ENCODE measurements at regions not wholly inside any gene's neighbourhood (a gene's known extent, or its start where the extent isn't known, plus 50 kb on each side); places are given as distances from the start of the nearest gene placed in this dataset.

DNA sequence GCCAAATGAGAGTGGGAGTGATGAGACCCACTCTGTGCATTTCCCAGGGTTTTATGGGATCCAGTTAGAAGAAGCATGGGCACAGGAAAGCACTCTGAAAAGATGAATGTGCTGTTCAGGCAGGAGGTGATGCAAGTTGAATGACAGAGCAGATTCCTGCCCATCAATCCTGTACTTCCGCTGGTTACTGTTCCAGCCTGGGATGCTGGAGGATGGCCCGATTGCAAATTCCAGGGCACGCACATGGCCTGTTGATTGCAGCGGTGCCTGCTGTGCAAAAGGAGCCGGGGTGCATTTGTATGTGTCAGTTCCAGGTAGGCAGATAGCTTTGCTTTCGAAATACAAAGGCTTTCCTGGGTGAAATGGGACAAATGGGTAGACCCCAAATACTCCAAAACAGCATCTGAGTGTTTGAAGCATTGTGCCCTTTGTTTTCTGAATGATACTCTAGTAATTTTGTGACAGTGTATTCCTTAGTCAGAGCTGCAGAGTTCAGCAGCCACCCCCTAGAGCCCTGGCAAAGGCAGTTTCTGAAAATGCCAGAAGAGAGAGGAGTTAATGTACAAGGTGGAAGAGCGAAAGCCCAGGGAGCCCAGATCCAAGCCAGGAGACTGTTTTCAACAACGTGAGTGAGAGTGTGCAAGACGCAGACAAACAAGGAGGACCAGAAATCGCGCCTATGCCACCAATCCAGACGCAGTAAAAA, 454.2 kb upstream of the CLINT1 start:
- no peaks in the 10 kb centered on the region for H3K79me2 ChIP-seq (ENCODE audit: low read length)
- H3K9me2 ChIP-seq (replicated peaks; ENCODE audit: insufficient read depth, low read length) = no peaks in the 10 kb centered on the region
- H3K9ac ChIP-seq (ENCODE audit: low read length) = no peak overlapping the region
- no peak for DNase-seq
- H3K36me3 ChIP-seq (ENCODE audit: insufficient read depth, low read length) = no peaks in the 10 kb centered on the region
- no peak overlapping the region for H3K4me3 ChIP-seq (ENCODE audit: low read length)
- H3K4me1 ChIP-seq (ENCODE audit: low read length) = peaks cover 4% of the 10 kb centered on the region
- H3K27me3 ChIP-seq (ENCODE audit: low read length) = no peaks in the 10 kb centered on the region
- H3K4me2 ChIP-seq (ENCODE audit: low read depth, low read length, poor library complexity, severe bottlenecking) = no peak overlapping the region
- no peaks in the 10 kb centered on the region for H4K20me1 ChIP-seq (ENCODE audit: insufficient read depth, low read depth, low read length)
- no peaks in the 10 kb centered on the region for H3K9me3 ChIP-seq (ENCODE audit: low read length)
- no peak overlapping the region for H3K27ac ChIP-seq (ENCODE audit: low read length)
- no peak overlapping the region for H2AFZ ChIP-seq (ENCODE audit: low read length)

DNA sequence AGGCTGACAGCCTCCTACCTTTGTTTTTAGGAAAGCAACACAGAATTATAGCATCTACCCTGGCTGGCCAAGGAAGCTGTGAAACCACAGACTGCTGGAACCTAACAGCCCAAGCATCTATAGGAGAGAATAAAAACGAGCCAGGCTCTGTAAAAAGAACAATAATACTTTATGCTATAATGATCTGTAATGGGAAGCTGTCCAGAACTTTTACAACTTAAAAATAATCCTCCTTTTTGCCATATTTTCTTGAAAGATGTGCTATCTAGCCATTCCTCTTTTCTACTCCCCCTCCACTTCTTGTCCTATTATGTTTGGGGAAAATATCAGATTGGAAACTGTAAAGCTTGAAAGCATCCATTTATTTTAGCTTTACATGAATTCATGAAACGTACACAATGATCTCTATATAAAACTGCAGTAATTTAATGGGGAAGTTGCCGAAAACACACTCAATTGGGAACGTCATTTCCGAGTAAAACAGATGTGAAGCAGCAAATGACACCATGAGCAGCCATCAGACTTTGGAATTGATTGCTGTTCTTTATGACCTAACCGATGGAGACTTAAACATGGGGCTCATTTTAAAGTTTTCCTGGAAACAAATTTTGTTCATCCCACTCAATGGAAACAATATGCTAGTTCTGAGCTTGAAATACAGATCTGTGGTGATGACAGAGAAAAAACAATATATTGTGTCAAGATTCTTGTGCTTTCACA, 450.3 kb upstream of the CLINT1 start:
- Histone ChIP-seq H3K9ac (ENCODE audit: low read length) (no peak overlapping the region), H3K9me3 (ENCODE audit: low read length) (no peaks in the 10 kb centered on the region), H3K4me1 (ENCODE audit: low read length) (no peaks in the 10 kb centered on the region), H4K20me1 (ENCODE audit: insufficient read depth, low read depth, low read length) (no peaks in the 10 kb centered on the region), H3K36me3 (ENCODE audit: insufficient read depth, low read length) (no peaks in the 10 kb centered on the region), H3K27ac (ENCODE audit: low read length) (no peak overlapping the region), H3K9me2 (replicated peaks; ENCODE audit: insufficient read depth, low read length) (no peaks in the 10 kb centered on the region), H3K27me3 (ENCODE audit: low read length) (no peaks in the 10 kb centered on the region), H2AFZ (ENCODE audit: low read length) (no peak overlapping the region), H3K4me3 (ENCODE audit: low read length) (no peak overlapping the region), H3K79me2 (ENCODE audit: low read length) (no peaks in the 10 kb centered on the region), H3K4me2 (ENCODE audit: low read depth, low read length, poor library complexity, severe bottlenecking) (no peak overlapping the region)
- no peak for DNase-seq

DNA sequence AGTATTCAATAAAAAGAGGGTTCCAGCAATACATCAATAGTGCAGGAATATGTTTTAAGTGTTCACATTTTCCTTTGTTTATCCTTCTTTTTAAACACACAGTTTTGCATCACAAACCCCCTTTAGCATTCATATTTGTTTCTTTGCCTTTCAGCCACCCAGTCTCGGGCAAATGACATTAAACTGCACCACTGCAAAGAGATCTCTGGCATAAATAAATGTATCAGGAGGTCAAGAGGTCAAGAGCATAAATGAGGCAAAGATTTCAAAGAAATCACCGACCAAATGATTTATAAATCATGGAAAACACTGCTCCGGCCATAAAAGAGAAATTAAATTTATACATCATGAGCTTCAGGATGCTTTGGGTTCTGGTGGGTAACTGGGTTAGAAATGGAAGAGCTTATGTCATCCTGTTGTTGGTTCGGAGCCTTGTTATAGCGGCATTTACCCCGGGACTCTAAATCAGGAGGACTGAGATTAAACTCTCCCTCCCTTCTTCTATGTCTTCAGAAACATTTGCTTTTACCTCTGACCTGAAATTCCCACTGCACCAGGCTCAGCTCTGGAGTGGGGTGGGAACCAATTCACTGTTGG, 449.6 kb upstream of the CLINT1 start:
- no peak overlapping the region for H2AFZ ChIP-seq (ENCODE audit: low read length)
- H3K4me2 ChIP-seq (ENCODE audit: low read depth, low read length, poor library complexity, severe bottlenecking) = no peak overlapping the region
- no peaks in the 10 kb centered on the region for H3K9me2 ChIP-seq (replicated peaks; ENCODE audit: insufficient read depth, low read length)
- H3K9ac ChIP-seq (ENCODE audit: low read length) = no peak overlapping the region
- no peak overlapping the region for H3K4me3 ChIP-seq (ENCODE audit: low read length)
- H3K27me3 ChIP-seq (ENCODE audit: low read length) = no peaks in the 10 kb centered on the region
- no peaks in the 10 kb centered on the region for H3K79me2 ChIP-seq (ENCODE audit: low read length)
- H3K9me3 ChIP-seq (ENCODE audit: low read length) = no peaks in the 10 kb centered on the region
- no peak overlapping the region for H3K27ac ChIP-seq (ENCODE audit: low read length)
- DNase-seq = no peak
- H4K20me1 ChIP-seq (ENCODE audit: insufficient read depth, low read depth, low read length) = no peaks in the 10 kb centered on the region
- no peaks in the 10 kb centered on the region for H3K36me3 ChIP-seq (ENCODE audit: insufficient read depth, low read length)
- no peaks in the 10 kb centered on the region for H3K4me1 ChIP-seq (ENCODE audit: low read length)

DNA sequence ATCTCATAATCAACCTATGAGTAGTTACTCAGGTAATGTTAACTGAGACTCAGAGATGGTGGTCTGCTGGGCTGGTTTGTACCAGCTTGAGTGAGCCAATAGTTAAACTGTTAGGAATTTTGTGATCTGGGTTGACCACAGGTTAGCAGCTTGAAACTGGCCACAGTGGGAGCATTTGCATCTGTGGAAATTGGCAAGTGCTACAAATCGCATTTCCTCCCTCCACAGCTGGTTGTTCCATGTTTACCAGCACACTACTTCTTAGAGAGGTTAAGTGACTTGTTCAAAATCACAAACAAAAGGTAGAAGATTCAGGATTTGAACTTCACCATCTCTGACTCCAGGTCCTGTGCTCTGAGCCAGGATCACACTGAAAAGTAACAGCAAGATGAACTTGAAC, 446.9 kb upstream of the CLINT1 start:
- no peak overlapping the region for H3K9ac ChIP-seq (ENCODE audit: low read length)
- no peaks in the 10 kb centered on the region for H3K9me2 ChIP-seq (replicated peaks; ENCODE audit: insufficient read depth, low read length)
- H2AFZ ChIP-seq (ENCODE audit: low read length) = no peak overlapping the region
- no peak overlapping the region for H3K4me2 ChIP-seq (ENCODE audit: low read depth, low read length, poor library complexity, severe bottlenecking)
- no peak overlapping the region for H3K27ac ChIP-seq (ENCODE audit: low read length)
- H3K4me3 ChIP-seq (ENCODE audit: low read length) = no peak overlapping the region
- H3K4me1 ChIP-seq (ENCODE audit: low read length) = no peaks in the 10 kb centered on the region
- no peaks in the 10 kb centered on the region for H3K27me3 ChIP-seq (ENCODE audit: low read length)
- no peaks in the 10 kb centered on the region for H4K20me1 ChIP-seq (ENCODE audit: insufficient read depth, low read depth, low read length)
- DNase-seq = no peak
- H3K79me2 ChIP-seq (ENCODE audit: low read length) = no peaks in the 10 kb centered on the region
- no peaks in the 10 kb centered on the region for H3K9me3 ChIP-seq (ENCODE audit: low read length)
- H3K36me3 ChIP-seq (ENCODE audit: insufficient read depth, low read length) = no peaks in the 10 kb centered on the region

DNA sequence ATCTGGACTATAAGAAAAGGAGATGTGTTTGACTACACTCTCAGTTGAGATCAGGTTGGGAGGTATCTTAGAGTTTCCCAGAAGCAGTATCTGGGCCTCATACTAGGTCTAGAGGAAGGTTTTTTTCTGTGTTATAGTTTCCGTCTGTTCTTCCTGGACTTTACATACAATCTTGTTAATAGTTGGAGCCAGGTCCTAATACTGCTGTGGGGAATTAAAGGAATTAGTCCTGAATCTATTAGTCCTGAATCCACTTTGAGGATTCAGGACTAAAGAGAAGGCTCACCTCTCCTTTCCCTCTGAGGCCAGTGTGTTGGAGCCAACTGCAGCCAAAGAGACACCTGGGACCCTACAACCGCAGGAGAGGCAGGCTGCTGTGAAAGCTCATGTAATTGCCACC, 445.7 kb upstream of the CLINT1 start:
- H3K27ac ChIP-seq (ENCODE audit: low read length) = no peak overlapping the region
- H3K9ac ChIP-seq (ENCODE audit: low read length) = no peak overlapping the region
- H3K4me1 ChIP-seq (ENCODE audit: low read length) = no peaks in the 10 kb centered on the region
- no peak overlapping the region for H3K4me3 ChIP-seq (ENCODE audit: low read length)
- no peak for DNase-seq
- no peaks in the 10 kb centered on the region for H3K9me2 ChIP-seq (replicated peaks; ENCODE audit: insufficient read depth, low read length)
- no peak overlapping the region for H2AFZ ChIP-seq (ENCODE audit: low read length)
- H3K9me3 ChIP-seq (ENCODE audit: low read length) = no peaks in the 10 kb centered on the region
- H3K4me2 ChIP-seq (ENCODE audit: low read depth, low read length, poor library complexity, severe bottlenecking) = no peak overlapping the region
- no peaks in the 10 kb centered on the region for H3K27me3 ChIP-seq (ENCODE audit: low read length)
- no peaks in the 10 kb centered on the region for H3K36me3 ChIP-seq (ENCODE audit: insufficient read depth, low read length)
- H3K79me2 ChIP-seq (ENCODE audit: low read length) = no peaks in the 10 kb centered on the region
- no peaks in the 10 kb centered on the region for H4K20me1 ChIP-seq (ENCODE audit: insufficient read depth, low read depth, low read length)

DNA sequence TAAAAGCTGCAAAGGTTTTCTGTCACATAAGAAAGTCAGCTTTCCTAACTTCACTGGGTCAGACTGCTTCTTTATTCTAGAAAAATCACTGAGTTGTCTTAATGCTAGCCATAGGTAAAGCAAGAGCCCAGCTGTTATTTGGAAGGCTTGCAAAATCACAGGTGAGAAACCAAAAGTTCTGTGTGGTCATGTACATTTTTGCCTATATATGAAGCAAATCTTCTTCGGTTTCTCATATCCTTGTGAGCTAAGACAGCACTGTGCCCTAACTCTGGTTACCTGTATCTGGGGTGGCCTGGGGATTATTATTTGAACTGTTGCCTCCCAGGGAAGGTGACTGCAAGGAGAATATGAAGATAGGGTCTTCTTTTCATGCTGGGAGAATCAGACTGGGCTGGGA, 444.9 kb upstream of the CLINT1 start:
- H3K79me2 ChIP-seq (ENCODE audit: low read length) = no peaks in the 10 kb centered on the region
- H3K27ac ChIP-seq (ENCODE audit: low read length) = no peak overlapping the region
- no peaks in the 10 kb centered on the region for H4K20me1 ChIP-seq (ENCODE audit: insufficient read depth, low read depth, low read length)
- H3K4me2 ChIP-seq (ENCODE audit: low read depth, low read length, poor library complexity, severe bottlenecking) = no peak overlapping the region
- no peaks in the 10 kb centered on the region for H3K36me3 ChIP-seq (ENCODE audit: insufficient read depth, low read length)
- no peaks in the 10 kb centered on the region for H3K4me1 ChIP-seq (ENCODE audit: low read length)
- H3K9ac ChIP-seq (ENCODE audit: low read length) = no peak overlapping the region
- no peak overlapping the region for H2AFZ ChIP-seq (ENCODE audit: low read length)
- H3K9me2 ChIP-seq (replicated peaks; ENCODE audit: insufficient read depth, low read length) = no peaks in the 10 kb centered on the region
- H3K4me3 ChIP-seq (ENCODE audit: low read length) = no peak overlapping the region
- no peak for DNase-seq
- H3K27me3 ChIP-seq (ENCODE audit: low read length) = no peaks in the 10 kb centered on the region
- no peaks in the 10 kb centered on the region for H3K9me3 ChIP-seq (ENCODE audit: low read length)

DNA sequence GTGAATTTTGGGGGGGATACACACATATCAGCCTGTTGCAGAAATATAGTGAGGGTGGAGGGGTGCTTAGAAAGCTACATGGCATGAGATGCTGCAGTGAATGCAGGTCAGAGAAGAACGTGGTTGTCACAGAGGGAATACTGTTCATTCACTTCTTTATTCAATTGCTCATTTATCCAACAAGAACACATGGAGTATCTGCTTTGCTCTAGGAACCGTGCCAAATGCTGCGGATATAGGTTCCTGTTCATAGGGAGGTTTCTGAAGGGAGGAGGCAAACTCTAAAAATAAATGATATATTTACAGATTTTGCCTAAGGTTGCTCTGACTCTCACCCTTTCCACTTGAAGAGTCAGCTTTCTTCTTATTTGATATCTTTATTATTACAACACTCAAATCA, 444.3 kb upstream of the CLINT1 start:
- Histone ChIP-seq H3K9me3 (ENCODE audit: low read length) (no peaks in the 10 kb centered on the region), H4K20me1 (ENCODE audit: insufficient read depth, low read depth, low read length) (no peaks in the 10 kb centered on the region), H2AFZ (ENCODE audit: low read length) (no peak overlapping the region), H3K4me1 (ENCODE audit: low read length) (no peaks in the 10 kb centered on the region), H3K79me2 (ENCODE audit: low read length) (no peaks in the 10 kb centered on the region), H3K36me3 (ENCODE audit: insufficient read depth, low read length) (no peaks in the 10 kb centered on the region), H3K4me3 (ENCODE audit: low read length) (no peak overlapping the region), H3K27ac (ENCODE audit: low read length) (no peak overlapping the region), H3K27me3 (ENCODE audit: low read length) (no peaks in the 10 kb centered on the region), H3K4me2 (ENCODE audit: low read depth, low read length, poor library complexity, severe bottlenecking) (no peak overlapping the region), H3K9ac (ENCODE audit: low read length) (no peak overlapping the region), H3K9me2 (replicated peaks; ENCODE audit: insufficient read depth, low read length) (no peaks in the 10 kb centered on the region)
- DNase-seq = no peak

DNA sequence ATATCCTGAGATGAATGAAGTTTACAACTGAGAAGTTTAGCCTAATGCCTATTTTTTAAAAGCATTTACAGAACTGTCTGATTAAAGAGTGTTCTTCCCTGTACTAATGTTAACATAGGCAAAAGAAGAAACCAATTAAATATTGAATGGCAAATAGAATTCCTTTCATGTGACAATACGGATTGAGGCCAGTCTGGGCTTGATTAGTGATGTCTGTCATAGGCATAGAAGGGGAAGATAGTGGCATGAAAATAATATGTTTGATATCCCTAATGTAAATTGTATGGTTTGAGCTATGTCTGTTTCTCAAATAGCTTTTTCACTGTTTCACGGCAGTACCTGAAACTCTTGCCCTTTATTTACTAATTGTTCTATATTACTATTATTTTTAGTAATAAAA, 443.1 kb upstream of the CLINT1 start:
- no peak overlapping the region for H3K4me3 ChIP-seq (ENCODE audit: low read length)
- DNase-seq = no peak
- H3K9me2 ChIP-seq (replicated peaks; ENCODE audit: insufficient read depth, low read length) = no peaks in the 10 kb centered on the region
- H2AFZ ChIP-seq (ENCODE audit: low read length) = no peak overlapping the region
- H3K27me3 ChIP-seq (ENCODE audit: low read length) = no peaks in the 10 kb centered on the region
- H3K4me1 ChIP-seq (ENCODE audit: low read length) = no peaks in the 10 kb centered on the region
- H3K9me3 ChIP-seq (ENCODE audit: low read length) = no peaks in the 10 kb centered on the region
- H3K79me2 ChIP-seq (ENCODE audit: low read length) = no peaks in the 10 kb centered on the region
- H4K20me1 ChIP-seq (ENCODE audit: insufficient read depth, low read depth, low read length) = no peaks in the 10 kb centered on the region
- no peaks in the 10 kb centered on the region for H3K36me3 ChIP-seq (ENCODE audit: insufficient read depth, low read length)
- no peak overlapping the region for H3K9ac ChIP-seq (ENCODE audit: low read length)
- H3K4me2 ChIP-seq (ENCODE audit: low read depth, low read length, poor library complexity, severe bottlenecking) = no peak overlapping the region
- H3K27ac ChIP-seq (ENCODE audit: low read length) = no peak overlapping the region
